ENCODE measurements at regions not wholly inside any gene's neighbourhood (a gene's known extent, or its start where the extent isn't known, plus 50 kb on each side); places are given as distances from the start of the nearest gene placed in this dataset.

DNA sequence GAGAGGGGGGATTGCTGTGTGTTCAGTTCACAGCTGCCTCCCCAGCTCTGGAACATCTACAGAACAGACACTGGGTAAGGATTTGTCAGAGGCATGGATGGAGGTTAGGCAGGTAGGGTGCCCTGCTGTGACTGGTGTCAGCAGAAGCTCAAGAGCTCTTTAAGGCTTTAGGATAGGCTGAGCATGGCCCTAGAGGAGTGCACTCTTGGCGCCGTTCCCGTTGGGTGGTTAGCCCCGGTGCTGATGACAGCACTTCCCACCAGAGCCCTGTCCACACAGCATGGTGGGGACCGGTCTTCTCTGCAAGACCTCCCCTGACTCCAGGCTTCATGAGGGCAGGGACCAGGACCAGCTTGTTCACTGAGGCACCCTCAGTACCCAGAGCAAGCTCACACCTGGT is 262.0 kb downstream of the BMP7 start:
- Histone ChIP-seq H3K9me3 (replicated peaks; ENCODE audit: control insufficient read depth, insufficient read depth, low read length) (no peaks in the 10 kb centered on the region; the same call in 2 of the 3 replicates), H3K36me3 (ENCODE audit: control insufficient read depth in 2 of 2, insufficient read depth in 2 of 2, low read length in 1 of 2) (no peaks in the 10 kb centered on the region), H3K9ac (ENCODE audit: control insufficient read depth, insufficient read depth, low read length) (no peak overlapping the region), H3K27ac (ENCODE audit: control insufficient read depth, insufficient read depth) (no peak overlapping the region), H2AFZ (ENCODE audit: control insufficient read depth, low read depth, low read length) (no peak overlapping the region), H3K4me3 (no peak overlapping the region), H3K4me2 (ENCODE audit: control insufficient read depth, insufficient read depth) (no peak overlapping the region), H3K79me2 (ENCODE audit: control insufficient read depth, insufficient read depth, low read length) (no peaks in the 10 kb centered on the region), H4K20me1 (ENCODE audit: control insufficient read depth, insufficient read depth) (no peaks in the 10 kb centered on the region; the same call in 1 of the 2 replicates), H3K27me3 (replicated peaks in 1 of 2; ENCODE audit: control insufficient read depth in 2 of 2, insufficient read depth in 2 of 2, low read length in 1 of 2) (no peaks in the 10 kb centered on the region; a peak in 1 of 4 replicates), H3K4me1 (ENCODE audit: control insufficient read depth, insufficient read depth, low read length) (no peaks in the 10 kb centered on the region)
- in situ Hi-C loops (cut with MboI) (no loop called here), intact Hi-C loops (cut with micrococcal nuclease; ENCODE audit: unreplicated experiment) (no loop called here)
- no peak for ATAC-seq
- TF ChIP-seq POLR2AphosphoS2 (IDR thresholded peaks at IDR 0.05; ENCODE audit: low read depth, low read length) (no peak), BHLHE40 (IDR thresholded peaks at IDR 0.05; ENCODE audit: borderline replicate concordance in 1 of 2, low read depth in 2 of 2, low read length in 1 of 2) (no peak), EP300 (IDR thresholded peaks at IDR 0.05; ENCODE audit: borderline replicate concordance in 1 of 2, control insufficient read depth in 1 of 2, low read depth in 2 of 2, low read length in 2 of 2) (no peak), BRCA1 (IDR thresholded peaks at IDR 0.05; ENCODE audit: low read depth, low read length) (no peak), NR2F1 (conservative IDR thresholded peaks at IDR 0.05) (no peak), TCF7 (IDR thresholded peaks at IDR 0.05; ENCODE audit: borderline replicate concordance) (no peak), WRNIP1 (IDR thresholded peaks at IDR 0.05; ENCODE audit: borderline replicate concordance, low read depth, low read length) (no peak), FOXM1 (IDR thresholded peaks at IDR 0.05; ENCODE audit: low read depth, low read length) (no peak), SIN3A (IDR thresholded peaks at IDR 0.05; ENCODE audit: low read depth, low read length) (no peak)
- TF ChIP-seq, protein P1, sequence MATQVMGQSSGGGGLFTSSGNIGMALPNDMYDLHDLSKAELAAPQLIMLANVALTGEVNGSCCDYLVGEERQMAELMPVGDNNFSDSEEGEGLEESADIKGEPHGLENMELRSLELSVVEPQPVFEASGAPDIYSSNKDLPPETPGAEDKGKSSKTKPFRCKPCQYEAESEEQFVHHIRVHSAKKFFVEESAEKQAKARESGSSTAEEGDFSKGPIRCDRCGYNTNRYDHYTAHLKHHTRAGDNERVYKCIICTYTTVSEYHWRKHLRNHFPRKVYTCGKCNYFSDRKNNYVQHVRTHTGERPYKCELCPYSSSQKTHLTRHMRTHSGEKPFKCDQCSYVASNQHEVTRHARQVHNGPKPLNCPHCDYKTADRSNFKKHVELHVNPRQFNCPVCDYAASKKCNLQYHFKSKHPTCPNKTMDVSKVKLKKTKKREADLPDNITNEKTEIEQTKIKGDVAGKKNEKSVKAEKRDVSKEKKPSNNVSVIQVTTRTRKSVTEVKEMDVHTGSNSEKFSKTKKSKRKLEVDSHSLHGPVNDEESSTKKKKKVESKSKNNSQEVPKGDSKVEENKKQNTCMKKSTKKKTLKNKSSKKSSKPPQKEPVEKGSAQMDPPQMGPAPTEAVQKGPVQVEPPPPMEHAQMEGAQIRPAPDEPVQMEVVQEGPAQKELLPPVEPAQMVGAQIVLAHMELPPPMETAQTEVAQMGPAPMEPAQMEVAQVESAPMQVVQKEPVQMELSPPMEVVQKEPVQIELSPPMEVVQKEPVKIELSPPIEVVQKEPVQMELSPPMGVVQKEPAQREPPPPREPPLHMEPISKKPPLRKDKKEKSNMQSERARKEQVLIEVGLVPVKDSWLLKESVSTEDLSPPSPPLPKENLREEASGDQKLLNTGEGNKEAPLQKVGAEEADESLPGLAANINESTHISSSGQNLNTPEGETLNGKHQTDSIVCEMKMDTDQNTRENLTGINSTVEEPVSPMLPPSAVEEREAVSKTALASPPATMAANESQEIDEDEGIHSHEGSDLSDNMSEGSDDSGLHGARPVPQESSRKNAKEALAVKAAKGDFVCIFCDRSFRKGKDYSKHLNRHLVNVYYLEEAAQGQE (IDR thresholded peaks at IDR 0.05; ENCODE audit: low read depth, low read length), result no peak
- TF ChIP-seq, protein P2, sequence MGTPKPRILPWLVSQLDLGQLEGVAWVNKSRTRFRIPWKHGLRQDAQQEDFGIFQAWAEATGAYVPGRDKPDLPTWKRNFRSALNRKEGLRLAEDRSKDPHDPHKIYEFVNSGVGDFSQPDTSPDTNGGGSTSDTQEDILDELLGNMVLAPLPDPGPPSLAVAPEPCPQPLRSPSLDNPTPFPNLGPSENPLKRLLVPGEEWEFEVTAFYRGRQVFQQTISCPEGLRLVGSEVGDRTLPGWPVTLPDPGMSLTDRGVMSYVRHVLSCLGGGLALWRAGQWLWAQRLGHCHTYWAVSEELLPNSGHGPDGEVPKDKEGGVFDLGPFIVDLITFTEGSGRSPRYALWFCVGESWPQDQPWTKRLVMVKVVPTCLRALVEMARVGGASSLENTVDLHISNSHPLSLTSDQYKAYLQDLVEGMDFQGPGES (IDR thresholded peaks at IDR 0.05), result no peak
- TF ChIP-seq, protein P3, sequence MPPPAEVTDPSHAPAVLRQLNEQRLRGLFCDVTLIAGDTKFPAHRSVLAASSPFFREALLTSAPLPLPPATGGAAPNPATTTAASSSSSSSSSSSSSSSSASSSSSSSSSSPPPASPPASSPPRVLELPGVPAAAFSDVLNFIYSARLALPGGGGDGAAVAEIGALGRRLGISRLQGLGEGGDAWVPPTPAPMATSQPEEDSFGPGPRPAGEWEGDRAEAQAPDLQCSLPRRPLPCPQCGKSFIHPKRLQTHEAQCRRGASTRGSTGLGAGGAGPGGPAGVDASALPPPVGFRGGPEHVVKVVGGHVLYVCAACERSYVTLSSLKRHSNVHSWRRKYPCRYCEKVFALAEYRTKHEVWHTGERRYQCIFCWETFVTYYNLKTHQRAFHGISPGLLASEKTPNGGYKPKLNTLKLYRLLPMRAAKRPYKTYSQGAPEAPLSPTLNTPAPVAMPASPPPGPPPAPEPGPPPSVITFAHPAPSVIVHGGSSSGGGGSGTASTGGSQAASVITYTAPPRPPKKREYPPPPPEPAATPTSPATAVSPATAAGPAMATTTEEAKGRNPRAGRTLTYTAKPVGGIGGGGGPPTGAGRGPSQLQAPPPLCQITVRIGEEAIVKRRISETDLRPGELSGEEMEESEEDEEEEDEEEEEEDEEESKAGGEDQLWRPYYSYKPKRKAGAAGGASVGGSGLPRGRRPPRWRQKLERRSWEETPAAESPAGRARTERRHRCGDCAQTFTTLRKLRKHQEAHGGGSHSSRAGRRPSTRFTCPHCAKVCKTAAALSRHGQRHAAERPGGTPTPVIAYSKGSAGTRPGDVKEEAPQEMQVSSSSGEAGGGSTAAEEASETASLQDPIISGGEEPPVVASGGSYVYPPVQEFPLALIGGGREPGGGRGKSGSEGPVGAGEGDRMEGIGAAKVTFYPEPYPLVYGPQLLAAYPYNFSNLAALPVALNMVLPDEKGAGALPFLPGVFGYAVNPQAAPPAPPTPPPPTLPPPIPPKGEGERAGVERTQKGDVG (CRISPR knock-in tag; IDR thresholded peaks at IDR 0.05), result no peak
- TF ChIP-seq, protein P4, sequence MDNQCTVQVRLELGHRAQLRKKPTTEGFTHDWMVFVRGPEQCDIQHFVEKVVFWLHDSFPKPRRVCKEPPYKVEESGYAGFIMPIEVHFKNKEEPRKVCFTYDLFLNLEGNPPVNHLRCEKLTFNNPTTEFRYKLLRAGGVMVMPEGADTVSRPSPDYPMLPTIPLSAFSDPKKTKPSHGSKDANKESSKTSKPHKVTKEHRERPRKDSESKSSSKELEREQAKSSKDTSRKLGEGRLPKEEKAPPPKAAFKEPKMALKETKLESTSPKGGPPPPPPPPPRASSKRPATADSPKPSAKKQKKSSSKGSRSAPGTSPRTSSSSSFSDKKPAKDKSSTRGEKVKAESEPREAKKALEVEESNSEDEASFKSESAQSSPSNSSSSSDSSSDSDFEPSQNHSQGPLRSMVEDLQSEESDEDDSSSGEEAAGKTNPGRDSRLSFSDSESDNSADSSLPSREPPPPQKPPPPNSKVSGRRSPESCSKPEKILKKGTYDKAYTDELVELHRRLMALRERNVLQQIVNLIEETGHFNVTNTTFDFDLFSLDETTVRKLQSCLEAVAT (IDR thresholded peaks at IDR 0.05), result no peak
- ChIA-PET POLR2A (interaction anchor here (0.5 kb wide), 1 partner anchor 632 kb away, joined by 4 read pairs; no protein-coding TSS in a partner anchor), SMC1A (ENCODE audit: uncharacterized antibody, unreplicated experiment) (no interaction called here), CTCF (no interaction called here), RAD21 (ENCODE audit: unreplicated experiment) (no interaction called here)
- DNase-seq (ENCODE audit: low read depth, low spot score), result no peak
- BruUV-seq (replicated peaks), result no TSS peak
- FAIRE-seq, result no peak
- 79% methylated on average over 5 of the region's 5 CpGs for WGBS (ENCODE audit: insufficient coverage, insufficient replicate concordance, low lambda C conversion rate, missing lambda C conversion rate)
